Gastroesophageal sphincter (tissue), 3 donors: ENCODE measurements at regions not wholly inside any gene's neighbourhood (a gene's known extent, or its start where the extent isn't known, plus 50 kb on each side); places are given as distances from the start of the nearest gene placed in this dataset.

Source experiments
- EP300 ChIP-seq: sonication (generic); formaldehyde crosslinking; IDR thresholded peaks from one replicate; pipeline ENCODE4 v1.6.1; 2017; ENCODE audit warnings: antibody characterized with exemption, mild to moderate bottlenecking
- POLR2A ChIP-seq, 2 donors: fragments of 450-650 bp; IDR thresholded peaks; one replicate each; pipeline ENCODE4 v1.6.1; 2017; ENCODE audit warnings: antibody characterized with exemption in 2 of 2, mild to moderate bottlenecking in 2 of 2, moderate library complexity in 1 of 2
- TF ChIP-seq, protein P1 (sequence below), 4 experiments: fragments of 200-600 bp in 2 of 4; fragments of 450-650 bp in 2 of 4; sonication (generic) in 1 of 4; IDR thresholded peaks; one replicate each; pipeline ENCODE4 v1.5.1; 2017 to 2019; ENCODE audit warnings: antibody characterized with exemption in 4 of 4, mild to moderate bottlenecking in 2 of 4, moderate library complexity in 2 of 4

GRCh38 chr5:167783145-167783817, 508.2 kb upstream of the WWC1 start:
- TF ChIP-seq, protein P1, sequence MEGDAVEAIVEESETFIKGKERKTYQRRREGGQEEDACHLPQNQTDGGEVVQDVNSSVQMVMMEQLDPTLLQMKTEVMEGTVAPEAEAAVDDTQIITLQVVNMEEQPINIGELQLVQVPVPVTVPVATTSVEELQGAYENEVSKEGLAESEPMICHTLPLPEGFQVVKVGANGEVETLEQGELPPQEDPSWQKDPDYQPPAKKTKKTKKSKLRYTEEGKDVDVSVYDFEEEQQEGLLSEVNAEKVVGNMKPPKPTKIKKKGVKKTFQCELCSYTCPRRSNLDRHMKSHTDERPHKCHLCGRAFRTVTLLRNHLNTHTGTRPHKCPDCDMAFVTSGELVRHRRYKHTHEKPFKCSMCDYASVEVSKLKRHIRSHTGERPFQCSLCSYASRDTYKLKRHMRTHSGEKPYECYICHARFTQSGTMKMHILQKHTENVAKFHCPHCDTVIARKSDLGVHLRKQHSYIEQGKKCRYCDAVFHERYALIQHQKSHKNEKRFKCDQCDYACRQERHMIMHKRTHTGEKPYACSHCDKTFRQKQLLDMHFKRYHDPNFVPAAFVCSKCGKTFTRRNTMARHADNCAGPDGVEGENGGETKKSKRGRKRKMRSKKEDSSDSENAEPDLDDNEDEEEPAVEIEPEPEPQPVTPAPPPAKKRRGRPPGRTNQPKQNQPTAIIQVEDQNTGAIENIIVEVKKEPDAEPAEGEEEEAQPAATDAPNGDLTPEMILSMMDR (IDR thresholded peaks at IDR 0.05): no peak
- TF ChIP-seq POLR2A (IDR thresholded peaks at IDR 0.05): no peak
- no peak for TF ChIP-seq EP300
